OCI-LY1 (cell line): ENCODE measurements at regions not wholly inside any gene's neighbourhood (a gene's known extent, or its start where the extent isn't known, plus 50 kb on each side); places are given as distances from the start of the nearest gene placed in this dataset.

Experiments used
- H2AFZ ChIP-seq: fragments of 200-600 bp; sonication (generic), shearing (Covaris generic); 2 replicates; pipeline ENCODE4 v1.6.0; 2014; ENCODE audit warnings: antibody characterized with exemption, mild to moderate bottlenecking, low read length
- H3F3A ChIP-seq: fragments of 200-600 bp; sonication (generic), shearing (Covaris generic); 2 replicates; pipeline ENCODE4 v1.6.0; 2014; ENCODE audit warnings: mild to moderate bottlenecking, antibody characterized with exemption, low read length, moderate library complexity; ENCODE audit not compliant: insufficient read depth
- H3K27ac ChIP-seq: fragments of 200-600 bp; sonication (generic); 2 replicates; pipeline ENCODE4 v1.5.1; 2014; ENCODE audit warnings: low read length, mixed run types, mild to moderate bottlenecking, low read depth; ENCODE audit not compliant: poor library complexity, severe bottlenecking
- H3K27me3 ChIP-seq: fragments of 200-600 bp; sonication (generic); 2 replicates; pipeline ENCODE4 v1.6.0; 2014; ENCODE audit warnings: antibody characterized with exemption, mild to moderate bottlenecking, low read length, moderate library complexity; ENCODE audit not compliant: insufficient read depth
- H3K36me3 ChIP-seq: fragments of 200-600 bp; sonication (generic); 2 replicates; pipeline ENCODE4 v1.6.1; 2014; ENCODE audit warnings: mild to moderate bottlenecking, antibody characterized with exemption, low read length, moderate library complexity, mixed read lengths; ENCODE audit not compliant: insufficient read depth
- H3K4me1 ChIP-seq: fragments of 200-600 bp; sonication (generic); 2 replicates; pipeline ENCODE4 v1.5.1; 2014; ENCODE audit warnings: mild to moderate bottlenecking, low read length, moderate library complexity; ENCODE audit not compliant: insufficient read depth, severe bottlenecking
- H3K4me2 ChIP-seq: fragments of 200-600 bp; sonication (generic), shearing (Covaris generic); 2 replicates; pipeline ENCODE4 v1.6.1; 2014; ENCODE audit warnings: low read length
- H3K4me3 ChIP-seq: fragments of 200-600 bp; sonication (generic); 2 replicates; pipeline ENCODE4 v1.5.1; 2014; ENCODE audit warnings: low read length, low read depth, mild to moderate bottlenecking, mixed read lengths; ENCODE audit not compliant: poor library complexity, severe bottlenecking
- H3K79me2 ChIP-seq: fragments of 200-600 bp; shearing (Covaris generic); 2 replicates; pipeline ENCODE4 v1.6.1; 2016; ENCODE audit warnings: mixed run types, low read length, mixed read lengths; ENCODE audit not compliant: insufficient read depth
- H3K9ac ChIP-seq: fragments of 200-600 bp; sonication (generic), shearing (Covaris generic); 2 replicates; pipeline ENCODE4 v1.6.1; 2014; ENCODE audit warnings: mild to moderate bottlenecking, low read length, mixed read lengths
- H3K9me2 ChIP-seq: fragments of 200-600 bp; sonication (generic), shearing (Covaris generic); 2 replicates; pipeline ENCODE4 v1.6.1; 2014; ENCODE audit warnings: low read depth, mild to moderate bottlenecking, low read length, mixed read lengths
- H3K9me3 ChIP-seq: fragments of 200-600 bp; shearing (Covaris generic); 2 replicates; pipeline ENCODE4 v1.6.1; 2014; ENCODE audit warnings: low read length, mixed read lengths
- H4K20me1 ChIP-seq: fragments of 200-600 bp; sonication (generic), shearing (Covaris generic); 2 replicates; pipeline ENCODE4 v1.6.0; 2016; ENCODE audit warnings: mild to moderate bottlenecking, low read length; ENCODE audit not compliant: insufficient read depth
- EZH2 ChIP-seq: fragments of 200-600 bp; sonication (generic), shearing (Covaris generic); IDR thresholded peaks from 2 replicates; pipeline ENCODE4 v1.8.0; 2017; ENCODE audit warnings: borderline replicate concordance, mixed run types, mild to moderate bottlenecking, antibody characterized with exemption, low read length, moderate library complexity, mixed read lengths
- TF ChIP-seq, protein P1 (sequence below): fragments of 200-600 bp; sonication (generic), shearing (Covaris generic); IDR thresholded peaks from 2 replicates; pipeline ENCODE4 v1.5.1; 2017; ENCODE audit warnings: mild to moderate bottlenecking, antibody characterized with exemption, low read length, moderate library complexity, mixed read lengths

DNA sequence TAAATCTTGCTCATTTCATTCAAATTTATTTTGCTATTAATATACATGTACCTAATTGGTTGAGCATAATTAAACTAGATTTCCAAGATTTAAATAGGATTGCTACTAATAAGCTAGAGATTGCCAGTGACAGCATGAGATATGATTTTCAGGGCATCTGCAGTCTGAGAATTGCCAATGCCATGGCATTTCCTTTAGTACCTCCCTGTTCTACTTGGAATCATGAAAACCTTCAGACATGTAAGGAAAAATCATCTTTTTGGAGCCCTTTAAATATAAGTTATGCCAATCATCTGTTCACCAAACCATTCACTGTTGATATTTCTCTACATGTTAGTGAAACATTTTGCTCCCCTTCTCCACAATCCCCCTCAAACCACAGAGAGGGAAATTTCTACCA, 691.4 kb downstream of the DNAH5 start:
- no peak overlapping the region for H3K4me3 ChIP-seq
- no peak overlapping the region for H3K27ac ChIP-seq
- no peaks in the 10 kb centered on the region for H3K9me3 ChIP-seq
- H3F3A ChIP-seq = no peaks in the 10 kb centered on the region
- H3K36me3 ChIP-seq = no peaks in the 10 kb centered on the region
- no peaks in the 10 kb centered on the region for H3K79me2 ChIP-seq
- no peak overlapping the region for H2AFZ ChIP-seq
- H4K20me1 ChIP-seq = no peaks in the 10 kb centered on the region
- no peaks in the 10 kb centered on the region for H3K9me2 ChIP-seq
- no peaks in the 10 kb centered on the region for H3K4me1 ChIP-seq
- TF ChIP-seq EZH2 = no peak
- TF ChIP-seq, protein P1, sequence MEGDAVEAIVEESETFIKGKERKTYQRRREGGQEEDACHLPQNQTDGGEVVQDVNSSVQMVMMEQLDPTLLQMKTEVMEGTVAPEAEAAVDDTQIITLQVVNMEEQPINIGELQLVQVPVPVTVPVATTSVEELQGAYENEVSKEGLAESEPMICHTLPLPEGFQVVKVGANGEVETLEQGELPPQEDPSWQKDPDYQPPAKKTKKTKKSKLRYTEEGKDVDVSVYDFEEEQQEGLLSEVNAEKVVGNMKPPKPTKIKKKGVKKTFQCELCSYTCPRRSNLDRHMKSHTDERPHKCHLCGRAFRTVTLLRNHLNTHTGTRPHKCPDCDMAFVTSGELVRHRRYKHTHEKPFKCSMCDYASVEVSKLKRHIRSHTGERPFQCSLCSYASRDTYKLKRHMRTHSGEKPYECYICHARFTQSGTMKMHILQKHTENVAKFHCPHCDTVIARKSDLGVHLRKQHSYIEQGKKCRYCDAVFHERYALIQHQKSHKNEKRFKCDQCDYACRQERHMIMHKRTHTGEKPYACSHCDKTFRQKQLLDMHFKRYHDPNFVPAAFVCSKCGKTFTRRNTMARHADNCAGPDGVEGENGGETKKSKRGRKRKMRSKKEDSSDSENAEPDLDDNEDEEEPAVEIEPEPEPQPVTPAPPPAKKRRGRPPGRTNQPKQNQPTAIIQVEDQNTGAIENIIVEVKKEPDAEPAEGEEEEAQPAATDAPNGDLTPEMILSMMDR = no peak
- no peaks in the 10 kb centered on the region for H3K27me3 ChIP-seq
- no peak overlapping the region for H3K9ac ChIP-seq
- H3K4me2 ChIP-seq = no peak overlapping the region

DNA sequence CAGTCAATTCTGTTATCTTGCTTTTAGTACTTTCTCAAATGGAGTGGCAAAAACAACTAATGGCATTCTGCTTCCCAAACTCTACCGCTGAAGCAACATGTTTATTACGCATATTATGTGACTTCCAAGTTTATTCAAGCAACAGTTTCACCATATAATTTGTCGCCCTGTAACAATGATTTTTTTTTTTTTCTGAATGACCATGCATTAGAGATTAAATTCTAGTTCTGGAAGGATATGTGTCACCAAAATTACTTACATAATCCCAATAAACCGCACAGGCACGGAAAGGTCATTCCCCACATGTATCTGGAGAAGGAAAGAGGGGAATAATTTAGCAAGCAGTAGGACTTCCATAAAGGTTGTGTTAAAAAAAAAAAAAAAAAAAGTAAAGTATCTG, 691.8 kb downstream of the DNAH5 start:
- Histone ChIP-seq H3K9me3 (no peaks in the 10 kb centered on the region), H3K4me2 (no peak overlapping the region), H3K27ac (no peak overlapping the region), H3K9ac (no peak overlapping the region), H3K79me2 (no peaks in the 10 kb centered on the region), H4K20me1 (no peaks in the 10 kb centered on the region), H2AFZ (no peak overlapping the region), H3K36me3 (no peaks in the 10 kb centered on the region), H3F3A (no peaks in the 10 kb centered on the region), H3K4me1 (no peaks in the 10 kb centered on the region), H3K9me2 (no peaks in the 10 kb centered on the region), H3K4me3 (no peak overlapping the region), H3K27me3 (no peaks in the 10 kb centered on the region)
- TF ChIP-seq, protein P1 = no peak
- no peak for TF ChIP-seq EZH2

DNA sequence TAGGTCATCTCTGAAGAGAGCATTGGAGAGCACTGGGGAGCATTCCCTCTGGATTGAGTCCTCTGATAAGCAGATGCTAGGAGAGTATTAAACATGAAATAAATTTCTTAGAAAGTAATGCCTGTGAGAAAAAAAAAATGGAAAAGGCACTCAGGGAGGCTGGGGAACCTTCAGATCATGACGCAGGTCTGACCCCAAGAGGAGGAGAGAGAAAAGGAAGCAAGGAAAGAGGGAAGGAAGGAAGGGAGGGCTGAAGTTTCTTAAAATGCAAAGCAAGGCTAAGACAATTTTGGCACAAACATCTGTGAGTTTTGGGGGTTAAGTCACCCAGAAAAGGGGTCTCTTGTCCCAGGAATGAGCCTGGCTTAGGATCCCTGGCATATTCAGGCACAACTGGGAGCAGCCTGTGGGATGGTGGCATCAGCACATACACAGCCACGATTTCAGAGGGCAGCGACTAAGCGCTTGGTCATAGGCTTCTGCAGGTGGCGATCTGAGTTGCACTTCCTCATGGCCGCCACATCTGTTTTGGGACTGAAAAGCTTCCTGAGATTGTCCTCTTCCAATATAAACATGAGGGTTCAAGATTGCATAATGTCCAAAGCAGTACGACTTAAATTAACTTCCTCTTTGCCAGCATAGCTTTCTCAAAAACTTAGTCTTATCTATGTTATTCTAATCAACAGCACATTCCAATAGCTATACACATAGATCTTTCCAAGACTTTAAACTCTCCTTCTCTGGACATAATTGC, 692.7 kb downstream of the DNAH5 start:
- Histone ChIP-seq H3K27me3 (no peaks in the 10 kb centered on the region), H3K9me3 (no peaks in the 10 kb centered on the region), H3K9ac (no peak overlapping the region), H3K79me2 (no peaks in the 10 kb centered on the region), H2AFZ (no peak overlapping the region), H3K9me2 (no peaks in the 10 kb centered on the region), H3F3A (no peaks in the 10 kb centered on the region), H3K36me3 (no peaks in the 10 kb centered on the region), H3K4me3 (no peak overlapping the region), H3K27ac (no peak overlapping the region), H3K4me1 (no peaks in the 10 kb centered on the region), H4K20me1 (no peaks in the 10 kb centered on the region), H3K4me2 (no peak overlapping the region)
- TF ChIP-seq, protein P1 = no peak
- no peak for TF ChIP-seq EZH2
